HepG2 (cell line): ENCODE measurements at regions not wholly inside any gene's neighbourhood (a gene's known extent, or its start where the extent isn't known, plus 50 kb on each side); places are given as distances from the start of the nearest gene placed in this dataset.

ENCODE experiments used
- ATAC-seq: fragments of 200-7000 bp; cut with Tn5 transposase; 3 replicates; pipeline ENCODE4 v1.9.1; 2020; ENCODE audit warnings: mild to moderate bottlenecking, moderate library complexity
- BruUV-seq: library from RNA; stranded (reverse); fragments of 400-500 nt; replicated peaks from 2 replicates; lab custom pipeline; 2021; lab: Mats Ljungman, UMichigan
- CTCF ChIA-PET: fragments of 300-600 bp; formaldehyde crosslinking; extraction: SDS; loops from one replicate; lab custom pipeline; 2021; ENCODE audit warnings: low total read pairs, inconsistent platforms, low intra/inter-chr PET ratio; lab: Yijun Ruan, JAX
- POLR2A ChIA-PET: fragments of 350-600 bp; sonication (Branson Sonifier 250); formaldehyde crosslinking; loops from one replicate; lab custom pipeline; 2020; ENCODE audit warnings: antibody characterized with exemption, inconsistent platforms; lab: Yijun Ruan, JAX
- DNase-seq: peaks from one replicate; pipeline ENCODE4 v3.0.0-alpha.2; 2015; ENCODE audit warnings: low spot score
- FAIRE-seq: peaks from 3 replicates; lab custom pipeline; 2011; peaks lifted over from hg19 to GRCh38; lab: Jason Lieb, UNC
- H2AFZ ChIP-seq: one replicate; pipeline ENCODE4 v1.6.1; 2011; ENCODE audit warnings: low read length, inconsistent platforms
- H3K27ac ChIP-seq: fragments of 300-600 bp; 3 replicates; pipeline ENCODE4 v1.8.0; 2011; ENCODE audit warnings: mixed run types, mild to moderate bottlenecking, mixed read lengths, low read length, inconsistent platforms; ENCODE audit not compliant: insufficient read depth; ENCODE audit errors: extremely low read length
- H3K27me3 ChIP-seq, 2 experiments: fragments of 200-600 bp in 1 of 2; 2 replicates in 1 of 2; 3 replicates in 1 of 2; pipeline versions ENCODE4 v1.6.0 to v1.8.0; 2011; ENCODE audit warnings: low read length in 2 of 2, mild to moderate bottlenecking in 2 of 2, moderate library complexity in 2 of 2, inconsistent platforms in 1 of 2; ENCODE audit not compliant: insufficient read depth in 2 of 2, control insufficient read depth in 1 of 2
- H3K36me3 ChIP-seq, 2 experiments: fragments of 200-600 bp in 1 of 2; replicated peaks in 1 of 2; 2 replicates in 1 of 2; 3 replicates in 1 of 2; pipeline versions ENCODE4 v1.5.1 to v1.8.0; 2011; ENCODE audit warnings: low read length in 2 of 2, inconsistent platforms in 1 of 2; ENCODE audit not compliant: insufficient read depth in 2 of 2, control insufficient read depth in 1 of 2
- H3K4me1 ChIP-seq: 2 replicates; pipeline ENCODE4 v1.5.1; 2012; ENCODE audit warnings: low read length, inconsistent platforms; ENCODE audit not compliant: insufficient read depth
- H3K4me2 ChIP-seq: 2 replicates; pipeline ENCODE4 v1.6.0; 2011; ENCODE audit warnings: low read depth, low read length, inconsistent platforms
- H3K4me3 ChIP-seq, 3 experiments: fragments of 200-600 bp in 1 of 3; sonication (generic), shearing (Covaris generic) in 1 of 3; replicated peaks in 1 of 3; 2 replicates each; pipeline ENCODE4 v1.5.1; 2011 to 2016; ENCODE audit warnings: low read length in 3 of 3, inconsistent platforms in 2 of 3, low read depth in 2 of 3, mild to moderate bottlenecking in 2 of 3, control low read depth in 1 of 3, mixed read lengths in 1 of 3; ENCODE audit not compliant: insufficient read depth in 1 of 3
- H3K79me2 ChIP-seq: one replicate; pipeline ENCODE4 v1.6.1; 2011; ENCODE audit warnings: low read length, inconsistent platforms; ENCODE audit not compliant: insufficient read depth
- H3K9ac ChIP-seq: 2 replicates; pipeline ENCODE4 v1.6.0; 2011; ENCODE audit warnings: mild to moderate bottlenecking, low read depth, low read length, inconsistent platforms; ENCODE audit not compliant: insufficient read depth
- H3K9me3 ChIP-seq: 2 replicates; pipeline ENCODE4 v1.5.1; 2012; ENCODE audit warnings: mild to moderate bottlenecking, low read length
- H4K20me1 ChIP-seq: 2 replicates; pipeline ENCODE4 v1.6.0; 2011; ENCODE audit warnings: inconsistent platforms, mild to moderate bottlenecking, low read length, moderate library complexity; ENCODE audit not compliant: insufficient read depth
- HOXA3 ChIP-seq: sonication (generic); formaldehyde crosslinking; IDR thresholded peaks from 2 replicates; pipeline ENCODE4 v1.5.0; 2020; ENCODE audit warnings: missing genetic modification reagents
- KDM5A ChIP-seq: fragments of 200-600 bp; sonication (generic); IDR thresholded peaks from 2 replicates; pipeline ENCODE4 v1.7.0; 2018; ENCODE audit warnings: antibody characterized with exemption, mild to moderate bottlenecking, low read length, borderline replicate concordance
- KLF6 ChIP-seq: IDR thresholded peaks from 2 replicates; pipeline ENCODE4 v1.8.0; 2016; ENCODE audit warnings: missing biosample characterization, missing genetic modification reagents
- MAF1 ChIP-seq: sonication (generic); formaldehyde crosslinking; IDR thresholded peaks from 2 replicates; pipeline ENCODE4 v1.5.0; 2020; ENCODE audit warnings: missing genetic modification reagents, borderline replicate concordance
- MED1 ChIP-seq: sonication (generic); formaldehyde crosslinking; IDR thresholded peaks from 2 replicates; pipeline ENCODE4 v1.4.0; 2020; ENCODE audit warnings: missing genetic modification reagents
- NFYB ChIP-seq: sonication (generic); formaldehyde crosslinking; IDR thresholded peaks from 2 replicates; pipeline ENCODE4 v1.4.0; 2020; ENCODE audit warnings: missing genetic modification reagents
- NRL ChIP-seq: sonication (generic); formaldehyde crosslinking; IDR thresholded peaks from 2 replicates; pipeline ENCODE4 v1.5.0; 2020; ENCODE audit warnings: missing genetic modification reagents, mild to moderate bottlenecking, moderate library complexity, borderline replicate concordance
- POGZ ChIP-seq: sonication (generic); formaldehyde crosslinking; IDR thresholded peaks from 2 replicates; pipeline ENCODE4 v1.4.0; 2020; ENCODE audit warnings: mild to moderate bottlenecking, missing genetic modification reagents
- SALL1 ChIP-seq: sonication (generic); formaldehyde crosslinking; IDR thresholded peaks from 2 replicates; pipeline ENCODE4 v1.8.0; 2022; ENCODE audit warnings: mild to moderate bottlenecking, missing genetic modification reagents
- TOPORS ChIP-seq: sonication (generic); formaldehyde crosslinking; IDR thresholded peaks from 2 replicates; pipeline ENCODE4 v1.8.0; 2023; ENCODE audit warnings: mild to moderate bottlenecking, missing genetic modification reagents
- ZNF180 ChIP-seq: sonication (generic); formaldehyde crosslinking; IDR thresholded peaks from 2 replicates; pipeline ENCODE4 v1.4.0; 2020; ENCODE audit warnings: low read depth, missing genetic modification reagents, borderline replicate concordance
- ZNF333 ChIP-seq: sonication (generic); formaldehyde crosslinking; IDR thresholded peaks from 2 replicates; pipeline ENCODE4 v1.4.0; 2020; ENCODE audit warnings: mild to moderate bottlenecking, missing genetic modification reagents, borderline replicate concordance
- ZNF556 ChIP-seq: sonication (generic); formaldehyde crosslinking; IDR thresholded peaks from 2 replicates; pipeline ENCODE4 v1.4.0; 2020; ENCODE audit warnings: mild to moderate bottlenecking, missing genetic modification reagents, borderline replicate concordance
- ZNF577 ChIP-seq: sonication (generic); formaldehyde crosslinking; IDR thresholded peaks from 2 replicates; pipeline ENCODE4 v1.4.0; 2020; ENCODE audit warnings: mild to moderate bottlenecking, low read depth, missing genetic modification reagents, borderline replicate concordance
- ZNF672 ChIP-seq: sonication (generic); formaldehyde crosslinking; IDR thresholded peaks from 2 replicates; pipeline ENCODE4 v1.8.1; 2022; ENCODE audit warnings: missing genetic modification reagents
- WGBS: methylation state at CpG from one replicate; pipeline ENCODE4 v1.1.6; 2017; ENCODE audit warnings: low lambda C conversion rate; 5-methylcytosine and 5-hydroxymethylcytosine counted together
- in situ Hi-C: cut with HindIII; loops from 2 replicates; pipeline ENCODE4 v1.10.0; 2017; ENCODE audit warnings: low pct_unique_long_range_greater_than_20kb; ENCODE audit not compliant: extremely low pct_ligation_motif_present
- intact Hi-C: fragments of 100-400 bp; cut with micrococcal nuclease; formaldehyde crosslinking; loops from one replicate; pipeline ENCODE4 v1.10.0; 2022; ENCODE audit not compliant: unreplicated experiment
- TF ChIP-seq, protein P1 (sequence below): sonication (generic); formaldehyde crosslinking; IDR thresholded peaks from 2 replicates; pipeline ENCODE4 v1.5.0; 2020; ENCODE audit warnings: missing genetic modification reagents, mild to moderate bottlenecking, borderline replicate concordance
- TF ChIP-seq, protein P2 (sequence below): sonication (generic); formaldehyde crosslinking; IDR thresholded peaks from 2 replicates; pipeline ENCODE4 v1.4.0; 2020; ENCODE audit warnings: missing genetic modification reagents, borderline replicate concordance
- TF ChIP-seq, protein P3 (sequence below): sonication (generic); formaldehyde crosslinking; IDR thresholded peaks from 2 replicates; pipeline ENCODE4 v1.8.0; 2022; ENCODE audit warnings: mild to moderate bottlenecking, missing genetic modification reagents

DNA sequence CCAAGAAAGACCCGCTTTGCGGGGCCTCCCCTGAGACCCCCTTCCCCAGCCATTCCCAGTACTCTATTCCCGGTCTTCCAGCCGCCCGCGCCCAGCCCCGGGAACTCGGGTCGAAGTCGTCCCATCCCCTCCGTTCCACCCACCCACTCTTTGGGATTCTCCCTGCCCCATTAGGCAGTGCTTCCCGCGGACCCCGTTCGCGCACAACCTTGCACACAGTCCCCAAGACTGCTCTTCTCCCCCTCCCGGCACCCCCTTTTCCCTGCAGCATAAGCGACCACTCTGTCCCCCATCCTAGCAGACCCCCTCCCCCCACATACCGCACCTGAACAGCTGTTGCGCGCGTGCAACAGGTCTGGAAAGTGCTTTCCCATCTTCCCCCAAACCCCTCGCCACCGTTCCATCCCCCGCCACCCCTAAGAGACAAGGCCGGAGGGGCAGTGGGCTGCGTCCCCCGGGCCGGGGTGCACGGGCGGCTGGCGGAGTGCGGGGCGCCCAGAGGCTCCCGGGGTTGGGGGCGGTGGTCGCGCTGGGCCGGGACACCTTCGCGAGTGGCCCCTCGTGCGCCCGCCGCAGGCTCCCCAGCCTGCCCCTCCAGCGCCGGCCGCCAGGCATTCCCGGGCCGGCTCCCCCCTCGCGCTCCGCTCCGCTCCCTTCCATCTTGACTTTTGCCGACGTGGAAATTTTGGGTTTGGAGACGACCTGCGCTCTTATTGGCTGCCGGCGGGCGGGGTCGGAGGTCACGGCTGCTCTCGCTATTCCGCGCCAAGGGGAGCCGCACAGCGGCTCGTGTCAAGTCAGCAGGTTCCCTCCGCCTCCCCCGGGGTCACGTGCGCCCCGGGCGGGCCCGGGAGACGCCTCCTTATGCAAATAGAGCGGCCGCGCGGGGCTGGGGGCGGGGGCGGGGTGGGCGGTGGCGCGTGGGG, 201.2 kb upstream of the NFE2L3 start:
- in situ Hi-C loops (no loop called here), intact Hi-C loops (loop anchor here (5.0 kb wide), 2 partner anchors 37 to 207 kb away; no protein-coding TSS in a partner anchor)
- H3K4me2 ChIP-seq, result peak overlapping the region; percentile 98
- peak overlapping the region; percentile 79 for H3K9ac ChIP-seq
- no peaks in the 10 kb centered on the region for H4K20me1 ChIP-seq
- no peaks in the 10 kb centered on the region for H3K36me3 ChIP-seq
- H3K27me3 ChIP-seq, result no peaks in the 10 kb centered on the region
- H3K9me3 ChIP-seq, result no peaks in the 10 kb centered on the region
- H3K27ac ChIP-seq, result peak overlapping the region; percentile 80
- WGBS, result 2% methylated on average over 20 of the region's 86 CpGs
- FAIRE-seq (peak; percentile 57), ATAC-seq (peak; percentile 74), DNase-seq (peak; percentile 88)
- H2AFZ ChIP-seq, result no peak overlapping the region
- H3K4me1 ChIP-seq, result peaks cover 40% of the 10 kb centered on the region
- H3K79me2 ChIP-seq, result peaks cover 3% of the 10 kb centered on the region
- POLR2A ChIA-PET, result no interaction called here
- CTCF ChIA-PET, result no interaction called here
- no TSS peak for BruUV-seq
- H3K4me3 ChIP-seq, result peak overlapping the region; percentile 78 to 85 (median 79)
- TF ChIP-seq KLF6 (CRISPR knock-in tag) (peak; percentile 11; the same call in 1 of the 2 replicates), SALL1 (peak; percentile 66), TOPORS (CRISPR knock-in tag) (0 out of 2 replicates have a peak, but pooled peaks have one; percentile 15), ZNF333 (CRISPR knock-in tag) (no peak), MAF1 (CRISPR knock-in tag) (no peak), MED1 (CRISPR knock-in tag) (peak; percentile 52), POGZ (CRISPR knock-in tag) (peak; percentile 9; the same call in 1 of the 2 replicates), NFYB (CRISPR knock-in tag) (peak; percentile 78), ZNF672 (CRISPR knock-in tag) (no peak), NRL (CRISPR knock-in tag) (no peak), KDM5A (0 out of 2 replicates have a peak, but pooled peaks have one; percentile 51), ZNF577 (CRISPR knock-in tag) (no peak), ZNF556 (CRISPR knock-in tag) (peak; percentile 19; the same call in 1 of the 2 replicates), ZNF180 (CRISPR knock-in tag) (no peak), HOXA3 (CRISPR knock-in tag) (peak; percentile 29; the same call in 1 of the 2 replicates)
- TF ChIP-seq, protein P1, sequence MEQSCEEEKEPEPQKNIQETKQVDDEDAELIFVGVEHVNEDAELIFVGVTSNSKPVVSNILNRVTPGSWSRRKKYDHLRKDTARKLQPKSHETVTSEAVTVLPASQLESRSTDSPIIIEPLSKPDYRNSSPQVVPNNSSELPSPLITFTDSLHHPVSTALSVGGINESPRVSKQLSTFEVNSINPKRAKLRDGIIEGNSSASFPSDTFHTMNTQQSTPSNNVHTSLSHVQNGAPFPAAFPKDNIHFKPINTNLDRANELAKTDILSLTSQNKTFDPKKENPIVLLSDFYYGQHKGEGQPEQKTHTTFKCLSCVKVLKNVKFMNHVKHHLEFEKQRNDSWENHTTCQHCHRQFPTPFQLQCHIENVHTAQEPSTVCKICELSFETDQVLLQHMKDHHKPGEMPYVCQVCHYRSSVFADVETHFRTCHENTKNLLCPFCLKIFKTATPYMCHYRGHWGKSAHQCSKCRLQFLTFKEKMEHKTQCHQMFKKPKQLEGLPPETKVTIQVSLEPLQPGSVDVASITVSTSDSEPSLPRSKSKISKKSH (CRISPR knock-in tag), result 0 out of 2 replicates have a peak, but pooled peaks have one; percentile 46
- TF ChIP-seq, protein P2, sequence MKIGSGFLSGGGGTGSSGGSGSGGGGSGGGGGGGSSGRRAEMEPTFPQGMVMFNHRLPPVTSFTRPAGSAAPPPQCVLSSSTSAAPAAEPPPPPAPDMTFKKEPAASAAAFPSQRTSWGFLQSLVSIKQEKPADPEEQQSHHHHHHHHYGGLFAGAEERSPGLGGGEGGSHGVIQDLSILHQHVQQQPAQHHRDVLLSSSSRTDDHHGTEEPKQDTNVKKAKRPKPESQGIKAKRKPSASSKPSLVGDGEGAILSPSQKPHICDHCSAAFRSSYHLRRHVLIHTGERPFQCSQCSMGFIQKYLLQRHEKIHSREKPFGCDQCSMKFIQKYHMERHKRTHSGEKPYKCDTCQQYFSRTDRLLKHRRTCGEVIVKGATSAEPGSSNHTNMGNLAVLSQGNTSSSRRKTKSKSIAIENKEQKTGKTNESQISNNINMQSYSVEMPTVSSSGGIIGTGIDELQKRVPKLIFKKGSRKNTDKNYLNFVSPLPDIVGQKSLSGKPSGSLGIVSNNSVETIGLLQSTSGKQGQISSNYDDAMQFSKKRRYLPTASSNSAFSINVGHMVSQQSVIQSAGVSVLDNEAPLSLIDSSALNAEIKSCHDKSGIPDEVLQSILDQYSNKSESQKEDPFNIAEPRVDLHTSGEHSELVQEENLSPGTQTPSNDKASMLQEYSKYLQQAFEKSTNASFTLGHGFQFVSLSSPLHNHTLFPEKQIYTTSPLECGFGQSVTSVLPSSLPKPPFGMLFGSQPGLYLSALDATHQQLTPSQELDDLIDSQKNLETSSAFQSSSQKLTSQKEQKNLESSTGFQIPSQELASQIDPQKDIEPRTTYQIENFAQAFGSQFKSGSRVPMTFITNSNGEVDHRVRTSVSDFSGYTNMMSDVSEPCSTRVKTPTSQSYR, result peak; percentile 32; the same call in 1 of the 2 replicates
- TF ChIP-seq, protein P3, sequence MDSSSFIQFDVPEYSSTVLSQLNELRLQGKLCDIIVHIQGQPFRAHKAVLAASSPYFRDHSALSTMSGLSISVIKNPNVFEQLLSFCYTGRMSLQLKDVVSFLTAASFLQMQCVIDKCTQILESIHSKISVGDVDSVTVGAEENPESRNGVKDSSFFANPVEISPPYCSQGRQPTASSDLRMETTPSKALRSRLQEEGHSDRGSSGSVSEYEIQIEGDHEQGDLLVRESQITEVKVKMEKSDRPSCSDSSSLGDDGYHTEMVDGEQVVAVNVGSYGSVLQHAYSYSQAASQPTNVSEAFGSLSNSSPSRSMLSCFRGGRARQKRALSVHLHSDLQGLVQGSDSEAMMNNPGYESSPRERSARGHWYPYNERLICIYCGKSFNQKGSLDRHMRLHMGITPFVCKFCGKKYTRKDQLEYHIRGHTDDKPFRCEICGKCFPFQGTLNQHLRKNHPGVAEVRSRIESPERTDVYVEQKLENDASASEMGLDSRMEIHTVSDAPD (CRISPR knock-in tag), result no peak
